MM.1S (cell line): ENCODE measurements at regions not wholly inside any gene's neighbourhood (a gene's known extent, or its start where the extent isn't known, plus 50 kb on each side); places are given as distances from the start of the nearest gene placed in this dataset.

Experiments used
- DNase-seq: peaks from one replicate; pipeline ENCODE4 v3.0.0-alpha.2; 2015
- H2AFZ ChIP-seq: fragments of 300-600 bp; sonication (generic); 2 replicates; pipeline ENCODE4 v1.6.0; 2016; ENCODE audit warnings: antibody characterized with exemption, low read length
- H3F3A ChIP-seq: fragments of 300-600 bp; sonication (generic); 2 replicates; pipeline ENCODE4 v1.6.1; 2016; ENCODE audit warnings: mild to moderate bottlenecking, antibody characterized with exemption, low read length, moderate library complexity, mixed read lengths; ENCODE audit not compliant: insufficient read depth
- H3K27ac ChIP-seq: fragments of 300-600 bp; sonication (generic); 2 replicates; pipeline ENCODE4 v1.5.1; 2016; ENCODE audit warnings: mild to moderate bottlenecking, low read length
- H3K27me3 ChIP-seq: fragments of 300-600 bp; sonication (generic); replicated peaks from 2 replicates; pipeline ENCODE4 v1.6.0; 2016; ENCODE audit warnings: low read length; ENCODE audit not compliant: insufficient read depth
- H3K36me3 ChIP-seq: fragments of 300-600 bp; sonication (generic); replicated peaks from 2 replicates; pipeline ENCODE4 v1.6.1; 2016; ENCODE audit warnings: mild to moderate bottlenecking, low read length, mixed read lengths; ENCODE audit not compliant: insufficient read depth
- H3K4me1 ChIP-seq: fragments of 300-600 bp; sonication (generic); 2 replicates; pipeline ENCODE4 v1.6.1; 2016; ENCODE audit warnings: low read length, mixed read lengths
- H3K4me2 ChIP-seq: fragments of 300-600 bp; sonication (generic); 2 replicates; pipeline ENCODE4 v1.6.0; 2016; ENCODE audit warnings: low read depth, low read length
- H3K4me3 ChIP-seq: fragments of 300-600 bp; sonication (generic); 2 replicates; pipeline ENCODE4 v1.5.1; 2016; ENCODE audit warnings: low read length, mixed read lengths
- H3K79me2 ChIP-seq: fragments of 300-600 bp; sonication (generic); 2 replicates; pipeline ENCODE4 v1.6.1; 2016; ENCODE audit warnings: mixed run types, low read length, mixed read lengths
- H3K9ac ChIP-seq: fragments of 300-600 bp; sonication (generic); 2 replicates; pipeline ENCODE4 v1.6.1; 2016; ENCODE audit warnings: low read length, mixed read lengths
- H3K9me2 ChIP-seq: fragments of 300-600 bp; sonication (generic); replicated peaks from 2 replicates; pipeline ENCODE4 v1.6.1; 2016; ENCODE audit warnings: mild to moderate bottlenecking, low read length, mixed read lengths; ENCODE audit not compliant: insufficient read depth
- H3K9me3 ChIP-seq: fragments of 300-600 bp; sonication (generic); replicated peaks from 2 replicates; pipeline ENCODE4 v1.6.1; 2016; ENCODE audit warnings: mild to moderate bottlenecking, low read length, mixed read lengths; ENCODE audit not compliant: insufficient read depth
- H4K20me1 ChIP-seq: fragments of 300-600 bp; sonication (generic); 2 replicates; pipeline ENCODE4 v1.6.1; 2016; ENCODE audit warnings: mild to moderate bottlenecking, low read length, moderate library complexity, mixed read lengths; ENCODE audit not compliant: insufficient read depth
- EZH2 ChIP-seq: fragments of 300-600 bp; sonication (generic); optimal IDR thresholded peaks from 2 replicates; pipeline ENCODE3; 2017; ENCODE audit warnings: low read depth, mild to moderate bottlenecking, antibody characterized with exemption, low read length, mixed read lengths
- EZH2phosphoT487 ChIP-seq: fragments of 300-600 bp; sonication (generic); IDR thresholded peaks from 2 replicates; pipeline ENCODE4 v1.6.1; 2018; ENCODE audit warnings: antibody characterized with exemption, low read length
- TF ChIP-seq, protein P1 (sequence below): fragments of 300-600 bp; sonication (generic); IDR thresholded peaks from 2 replicates; pipeline ENCODE4 v1.5.1; 2016; ENCODE audit warnings: antibody characterized with exemption, low read length, mixed read lengths

DNA sequence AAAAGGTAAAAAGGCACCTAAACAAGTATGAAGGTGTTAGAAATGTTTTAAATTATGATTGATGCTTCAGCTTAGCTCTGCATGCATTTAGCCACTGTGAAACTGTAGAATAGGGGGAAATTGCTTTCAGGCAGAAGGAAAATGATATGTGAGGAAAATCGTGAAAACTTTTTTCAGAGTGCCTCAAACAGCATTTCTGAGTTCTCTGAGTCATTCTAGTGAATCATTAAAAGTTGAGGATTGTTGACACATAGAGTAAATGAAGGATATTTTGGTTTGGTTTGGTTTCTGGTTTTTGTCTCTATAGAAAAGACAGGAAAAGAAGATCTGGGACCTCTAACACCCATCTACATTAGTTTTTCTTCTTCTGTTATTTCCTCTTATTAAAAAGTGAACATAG, 332.5 kb upstream of the TRAM1L1 start:
- TF ChIP-seq, protein P1, sequence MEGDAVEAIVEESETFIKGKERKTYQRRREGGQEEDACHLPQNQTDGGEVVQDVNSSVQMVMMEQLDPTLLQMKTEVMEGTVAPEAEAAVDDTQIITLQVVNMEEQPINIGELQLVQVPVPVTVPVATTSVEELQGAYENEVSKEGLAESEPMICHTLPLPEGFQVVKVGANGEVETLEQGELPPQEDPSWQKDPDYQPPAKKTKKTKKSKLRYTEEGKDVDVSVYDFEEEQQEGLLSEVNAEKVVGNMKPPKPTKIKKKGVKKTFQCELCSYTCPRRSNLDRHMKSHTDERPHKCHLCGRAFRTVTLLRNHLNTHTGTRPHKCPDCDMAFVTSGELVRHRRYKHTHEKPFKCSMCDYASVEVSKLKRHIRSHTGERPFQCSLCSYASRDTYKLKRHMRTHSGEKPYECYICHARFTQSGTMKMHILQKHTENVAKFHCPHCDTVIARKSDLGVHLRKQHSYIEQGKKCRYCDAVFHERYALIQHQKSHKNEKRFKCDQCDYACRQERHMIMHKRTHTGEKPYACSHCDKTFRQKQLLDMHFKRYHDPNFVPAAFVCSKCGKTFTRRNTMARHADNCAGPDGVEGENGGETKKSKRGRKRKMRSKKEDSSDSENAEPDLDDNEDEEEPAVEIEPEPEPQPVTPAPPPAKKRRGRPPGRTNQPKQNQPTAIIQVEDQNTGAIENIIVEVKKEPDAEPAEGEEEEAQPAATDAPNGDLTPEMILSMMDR, result no peak
- TF ChIP-seq EZH2phosphoT487 (no peak), EZH2 (no peak)
- H4K20me1 ChIP-seq, result no peaks in the 10 kb centered on the region
- no peaks in the 10 kb centered on the region for H3K4me1 ChIP-seq
- H3K9me2 ChIP-seq, result no peaks in the 10 kb centered on the region
- no peak overlapping the region for H2AFZ ChIP-seq
- no peak for DNase-seq
- H3K4me2 ChIP-seq, result no peak overlapping the region
- no peak overlapping the region for H3K4me3 ChIP-seq
- no peaks in the 10 kb centered on the region for H3K9me3 ChIP-seq
- no peak overlapping the region for H3K27ac ChIP-seq
- no peak overlapping the region for H3K9ac ChIP-seq
- H3K79me2 ChIP-seq, result no peaks in the 10 kb centered on the region
- H3K36me3 ChIP-seq, result no peaks in the 10 kb centered on the region
- H3F3A ChIP-seq, result no peaks in the 10 kb centered on the region
- H3K27me3 ChIP-seq, result no peaks in the 10 kb centered on the region

DNA sequence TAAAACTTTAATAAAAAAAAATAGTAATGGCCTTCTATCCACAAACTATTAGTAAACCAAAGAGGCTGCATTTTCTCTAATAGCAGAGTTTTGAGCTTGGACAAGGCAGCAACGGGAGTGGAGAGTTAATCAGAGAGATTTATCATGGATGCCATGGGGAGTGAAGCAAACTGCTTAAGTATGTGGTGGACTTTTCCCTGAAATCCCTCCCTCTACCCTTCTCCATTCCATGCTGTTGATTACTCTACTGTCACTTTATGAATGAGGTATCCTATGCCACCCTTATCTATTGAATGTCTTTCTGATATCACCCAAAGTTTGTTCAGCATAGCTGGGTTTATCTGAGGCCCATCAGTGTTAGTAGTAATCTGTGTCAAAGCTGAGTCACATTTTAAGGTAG, 335.6 kb upstream of the TRAM1L1 start:
- H3K9me2 ChIP-seq, result no peaks in the 10 kb centered on the region
- H2AFZ ChIP-seq, result no peak overlapping the region
- no peak for TF ChIP-seq EZH2phosphoT487
- TF ChIP-seq, protein P1, result no peak
- no peak for TF ChIP-seq EZH2
- no peaks in the 10 kb centered on the region for H3K9me3 ChIP-seq
- H3K27ac ChIP-seq, result no peak overlapping the region
- H3K36me3 ChIP-seq, result no peaks in the 10 kb centered on the region
- no peak overlapping the region for H3K9ac ChIP-seq
- no peaks in the 10 kb centered on the region for H3K79me2 ChIP-seq
- H3K4me1 ChIP-seq, result no peaks in the 10 kb centered on the region
- H3K4me3 ChIP-seq, result no peak overlapping the region
- no peaks in the 10 kb centered on the region for H3K27me3 ChIP-seq
- H3K4me2 ChIP-seq, result no peak overlapping the region
- DNase-seq, result no peak
- H4K20me1 ChIP-seq, result no peaks in the 10 kb centered on the region
- no peaks in the 10 kb centered on the region for H3F3A ChIP-seq

DNA sequence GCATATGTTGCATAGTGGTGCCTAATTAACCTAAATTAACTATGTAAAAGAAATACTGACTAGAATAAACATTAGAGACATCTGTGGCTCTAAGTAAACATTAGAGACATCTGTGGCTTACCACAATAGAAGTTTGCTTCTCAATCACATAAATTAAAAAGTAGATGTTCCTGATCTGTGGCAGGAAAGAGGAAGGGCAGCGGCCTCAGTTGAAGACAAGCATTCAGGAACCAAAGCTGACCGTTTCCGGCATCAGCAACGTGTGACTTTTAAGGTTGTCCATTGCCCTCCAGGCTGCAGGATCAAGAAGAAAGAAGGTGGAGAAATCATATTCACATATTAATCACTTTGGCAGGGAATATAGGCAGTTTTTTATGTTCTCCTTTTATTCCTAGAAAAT, 336.3 kb upstream of the TRAM1L1 start:
- Histone ChIP-seq H3K4me3 (no peak overlapping the region), H4K20me1 (no peaks in the 10 kb centered on the region), H3K9me3 (no peaks in the 10 kb centered on the region), H3K27me3 (no peaks in the 10 kb centered on the region), H2AFZ (no peak overlapping the region), H3K4me1 (no peaks in the 10 kb centered on the region), H3K36me3 (no peaks in the 10 kb centered on the region), H3F3A (no peaks in the 10 kb centered on the region), H3K9ac (no peak overlapping the region), H3K27ac (no peak overlapping the region), H3K9me2 (no peaks in the 10 kb centered on the region), H3K4me2 (no peak overlapping the region), H3K79me2 (no peaks in the 10 kb centered on the region)
- TF ChIP-seq EZH2phosphoT487 (no peak), EZH2 (no peak)
- TF ChIP-seq, protein P1, result no peak
- DNase-seq, result no peak
